CD14-positive monocyte (primary cell): ENCODE measurements at regions not wholly inside any gene's neighbourhood (a gene's known extent, or its start where the extent isn't known, plus 50 kb on each side); places are given as distances from the start of the nearest gene placed in this dataset.

Experiments used
- DNase-seq, 3 donors: peaks; one replicate each; pipeline ENCODE4 v3.0.0-alpha.2; 2011 to 2022
- H2AFZ ChIP-seq: 2 replicates; pipeline ENCODE4 v1.6.0; 2012; ENCODE audit warnings: mild to moderate bottlenecking, low read depth, low read length, inconsistent platforms; ENCODE audit not compliant: insufficient read depth, poor library complexity, severe bottlenecking
- H3K27ac ChIP-seq, 2 donors: 1 replicate in 1 of 2; 2 replicates in 1 of 2; pipeline ENCODE4 v1.5.1; 2012 to 2013; ENCODE audit warnings: low read length in 2 of 2, control low read depth in 1 of 2, inconsistent platforms in 1 of 2, low read depth in 1 of 2, mild to moderate bottlenecking in 1 of 2
- H3K27me3 ChIP-seq, 2 donors: one replicate each; pipeline versions ENCODE4 v1.6.0 to v1.6.1; 2011 to 2013; ENCODE audit warnings: low read length in 2 of 2; ENCODE audit not compliant: control insufficient read depth in 2 of 2, insufficient read depth in 2 of 2
- H3K36me3 ChIP-seq, 2 donors: replicated peaks in 1 of 2; 1 replicate in 1 of 2; 2 replicates in 1 of 2; pipeline versions ENCODE4 v1.5.1 to v1.6.1; 2012 to 2013; ENCODE audit warnings: low read length in 2 of 2, control low read depth in 1 of 2, inconsistent platforms in 1 of 2, mild to moderate bottlenecking in 1 of 2; ENCODE audit not compliant: insufficient read depth in 2 of 2, control insufficient read depth in 1 of 2
- H3K4me1 ChIP-seq, 2 donors: 1 replicate in 1 of 2; 2 replicates in 1 of 2; pipeline versions ENCODE4 v1.5.1 to v1.6.1; 2012 to 2013; ENCODE audit warnings: low read length in 2 of 2, control low read depth in 1 of 2, inconsistent platforms in 1 of 2, mild to moderate bottlenecking in 1 of 2, moderate library complexity in 1 of 2; ENCODE audit not compliant: insufficient read depth in 2 of 2, control insufficient read depth in 1 of 2
- H3K4me2 ChIP-seq: replicated peaks from 2 replicates; pipeline ENCODE3; 2012; ENCODE audit warnings: low read length, moderate library complexity, mild to moderate bottlenecking; ENCODE audit not compliant: poor library complexity, severe bottlenecking; ENCODE audit errors: extremely low read depth
- H3K4me3 ChIP-seq, 3 experiments: fragments of 200-600 bp in 1 of 3; sonication (generic) in 1 of 3; replicated peaks in 1 of 3; 1 replicate in 2 of 3; 2 replicates in 1 of 3; pipeline ENCODE4 v1.5.1; 2011 to 2013; ENCODE audit warnings: low read length in 3 of 3, mild to moderate bottlenecking in 3 of 3, control low read depth in 2 of 3, low read depth in 2 of 3, inconsistent platforms in 1 of 3, moderate library complexity in 1 of 3
- H3K79me2 ChIP-seq: 2 replicates; pipeline ENCODE4 v1.6.0; 2012; ENCODE audit warnings: mild to moderate bottlenecking, control low read depth, inconsistent platforms, low read length, moderate library complexity; ENCODE audit not compliant: insufficient read depth
- H3K9ac ChIP-seq: 2 replicates; pipeline ENCODE4 v1.6.0; 2017; ENCODE audit warnings: low read length, mild to moderate bottlenecking; ENCODE audit not compliant: insufficient read depth, poor library complexity, severe bottlenecking
- H3K9me3 ChIP-seq, 2 donors: replicated peaks in 1 of 2; 1 replicate in 1 of 2; 2 replicates in 1 of 2; pipeline versions ENCODE4 v1.5.1 to v1.6.1; 2012 to 2013; ENCODE audit warnings: low read length in 2 of 2, control low read depth in 1 of 2; ENCODE audit not compliant: control insufficient read depth in 1 of 2, insufficient read depth in 1 of 2
- H4K20me1 ChIP-seq: 2 replicates; pipeline ENCODE4 v1.6.0; 2012; ENCODE audit warnings: mild to moderate bottlenecking, low read length, control low read depth, moderate library complexity; ENCODE audit not compliant: insufficient read depth
- H3K27ac Mint-ChIP-seq, 7 donors: one replicate each; pipeline ENCODE4 v1.8.0; 2020; ENCODE audit warnings: mild to moderate bottlenecking in 7 of 7, mixed read lengths in 7 of 7, moderate library complexity in 6 of 7, inconsistent platforms in 2 of 7
- H3K27me3 Mint-ChIP-seq, 3 donors: one replicate each; pipeline ENCODE4 v1.8.0; 2021 to 2022; ENCODE audit warnings: low read depth in 3 of 3, mild to moderate bottlenecking in 3 of 3, mixed read lengths in 3 of 3, moderate library complexity in 3 of 3, inconsistent platforms in 1 of 3
- H3K36me3 Mint-ChIP-seq, 2 donors: one replicate each; pipeline ENCODE4 v1.8.0; 2020; ENCODE audit warnings: mixed read lengths in 2 of 2, inconsistent platforms in 1 of 2, mild to moderate bottlenecking in 1 of 2
- H3K4me1 Mint-ChIP-seq: one replicate; pipeline ENCODE4 v1.8.0; 2020; ENCODE audit warnings: mild to moderate bottlenecking, mixed read lengths
- H3K4me3 Mint-ChIP-seq, 2 donors: one replicate each; pipeline ENCODE4 v1.8.0; 2020; ENCODE audit warnings: mild to moderate bottlenecking in 2 of 2, mixed read lengths in 2 of 2, moderate library complexity in 1 of 2
- H3K9me3 Mint-ChIP-seq, 7 donors: one replicate each; pipeline ENCODE4 v1.8.0; 2020 to 2022; ENCODE audit warnings: mixed read lengths in 7 of 7, mild to moderate bottlenecking in 6 of 7, moderate library complexity in 6 of 7, inconsistent platforms in 2 of 7
- CTCF ChIP-seq: fragments of 200-600 bp; IDR thresholded peaks from one replicate; pipeline ENCODE4 v1.8.0; 2022; ENCODE audit warnings: antibody characterized with exemption, mild to moderate bottlenecking
- WGBS: methylation state at CpG from one replicate; pipeline ENCODE4 v1.1.5; 2013; ENCODE audit warnings: missing lambda C conversion rate; ENCODE audit not compliant: insufficient coverage; 5-methylcytosine and 5-hydroxymethylcytosine counted together
- intact Hi-C, 2 donors: fragments of 100-400 bp; cut with micrococcal nuclease; formaldehyde crosslinking; loops; one replicate each; pipeline versions ENCODE4 v1.15.0 to v1.15.1; 2023

- Histone ChIP-seq H2AFZ (no peak overlapping the region), H3K9me3 (peaks cover 0 to under 1% of the 10 kb centered on the region in 2 donors), H3K27ac (no peak overlapping the region), H3K4me2 (no peak overlapping the region), H3K9ac (no peak overlapping the region), H3K36me3 (no peaks in the 10 kb centered on the region), H3K4me3 (no peak overlapping the region), H4K20me1 (no peaks in the 10 kb centered on the region), H3K79me2 (no peaks in the 10 kb centered on the region), H3K27me3 (no peaks in the 10 kb centered on the region), H3K4me1 (no peaks in the 10 kb centered on the region)
- H3K27ac Mint-ChIP-seq = no peak overlapping the region
- WGBS = no CpG with 5 or more reads among the region's 7 CpGs
- TF ChIP-seq CTCF = no peak
- H3K4me1 Mint-ChIP-seq = no peaks in the 10 kb centered on the region
- H3K36me3 Mint-ChIP-seq = no peaks in the 10 kb centered on the region
- no peak for DNase-seq
- H3K4me3 Mint-ChIP-seq = no peak overlapping the region
- intact Hi-C loops = no loop called here
- peaks cover 0 to 7% (median 3%) of the 10 kb centered on the region in 7 donors for H3K9me3 Mint-ChIP-seq
- H3K27me3 Mint-ChIP-seq = no peaks in the 10 kb centered on the region
Measured at GRCh38 chr2:81940266-81940955, 1635.9 kb upstream of the LRRTM1 start.

GRCh38 chr2:81937944-81938343, 1633.4 kb upstream of the LRRTM1 start:
- H3K9me3 ChIP-seq = peaks cover 4 to 5% of the 10 kb centered on the region in 2 donors
- no peaks in the 10 kb centered on the region for H3K4me1 ChIP-seq
- no peak overlapping the region for H3K27ac Mint-ChIP-seq
- no peaks in the 10 kb centered on the region for H4K20me1 ChIP-seq
- no peaks in the 10 kb centered on the region for H3K79me2 ChIP-seq
- no peak overlapping the region for H2AFZ ChIP-seq
- H3K27ac ChIP-seq = no peak overlapping the region
- DNase-seq = no peak
- H3K36me3 ChIP-seq = no peaks in the 10 kb centered on the region
- H3K4me2 ChIP-seq = no peak overlapping the region
- no CpG with 5 or more reads among the region's 1 CpG for WGBS
- H3K27me3 Mint-ChIP-seq = no peaks in the 10 kb centered on the region
- H3K4me3 Mint-ChIP-seq = no peak overlapping the region
- no peak overlapping the region for H3K9ac ChIP-seq
- no peak for TF ChIP-seq CTCF
- H3K4me1 Mint-ChIP-seq = no peaks in the 10 kb centered on the region
- intact Hi-C loops = no loop called here
- no peak overlapping the region for H3K4me3 ChIP-seq
- no peaks in the 10 kb centered on the region for H3K27me3 ChIP-seq
- H3K9me3 Mint-ChIP-seq = peaks cover 0 to 8% (median 2%) of the 10 kb centered on the region in 7 donors
- H3K36me3 Mint-ChIP-seq = no peaks in the 10 kb centered on the region
